ENCODE measurements at regions not wholly inside any gene's neighbourhood (a gene's known extent, or its start where the extent isn't known, plus 50 kb on each side); places are given as distances from the start of the nearest gene placed in this dataset.
"Not testable (repeated sequence)": the region's sequence is repeated elsewhere in the genome, so short reads cannot be mapped to it uniquely, and the experiment has no call there.

DNA sequence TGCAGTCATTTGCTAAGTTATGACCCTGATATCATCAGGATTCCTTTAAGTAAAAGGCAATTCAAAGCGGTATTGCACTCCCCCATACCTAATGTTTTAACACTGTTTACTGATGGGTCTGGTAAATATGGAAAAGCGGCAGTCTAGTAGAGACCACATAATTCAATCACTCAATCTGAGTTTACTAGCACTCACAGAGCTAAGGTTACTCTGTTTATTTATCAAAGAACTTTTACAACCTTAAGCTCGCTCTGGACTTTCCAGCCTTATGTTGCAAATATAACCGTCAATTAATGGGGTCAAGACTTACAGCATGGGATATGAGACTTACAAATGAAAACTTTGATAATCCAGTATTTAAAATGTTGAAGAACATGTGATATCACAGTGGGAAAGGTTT lies 124.5 kb upstream of the ZCCHC13 start:
- DNase-seq, result no peak

DNA sequence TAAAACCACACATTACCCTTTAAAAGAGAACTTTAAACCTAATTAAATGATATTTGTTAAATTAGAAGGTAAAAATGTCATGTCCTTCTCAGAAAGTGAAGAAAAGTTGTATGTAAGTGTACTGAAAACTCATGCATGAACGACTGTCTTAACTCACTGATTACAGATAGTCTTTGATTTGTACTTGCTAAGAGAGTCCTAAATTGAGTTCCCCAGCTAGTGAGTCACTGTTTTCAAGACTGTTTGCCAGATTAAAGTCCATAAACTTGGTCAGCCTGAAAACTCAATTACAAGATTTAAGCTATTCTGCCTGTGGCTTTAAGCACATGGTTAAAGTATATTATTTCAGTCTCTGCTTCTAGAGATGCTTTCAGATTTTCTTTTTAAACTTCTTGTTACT lies 124.9 kb upstream of the ZCCHC13 start:
- no peak for DNase-seq

- DNase-seq, result no peak
Measured at GRCh38 chrX:74178536-74178935, 125.4 kb upstream of the ZCCHC13 start.

GRCh38 chrX:74171465-74171864 lies 132.5 kb upstream of the ZCCHC13 start:
- DNase-seq, result no peak

- DNase-seq, result no peak
Measured at GRCh38 chrX:74162199-74162598, 141.8 kb upstream of the ZCCHC13 start.

DNA sequence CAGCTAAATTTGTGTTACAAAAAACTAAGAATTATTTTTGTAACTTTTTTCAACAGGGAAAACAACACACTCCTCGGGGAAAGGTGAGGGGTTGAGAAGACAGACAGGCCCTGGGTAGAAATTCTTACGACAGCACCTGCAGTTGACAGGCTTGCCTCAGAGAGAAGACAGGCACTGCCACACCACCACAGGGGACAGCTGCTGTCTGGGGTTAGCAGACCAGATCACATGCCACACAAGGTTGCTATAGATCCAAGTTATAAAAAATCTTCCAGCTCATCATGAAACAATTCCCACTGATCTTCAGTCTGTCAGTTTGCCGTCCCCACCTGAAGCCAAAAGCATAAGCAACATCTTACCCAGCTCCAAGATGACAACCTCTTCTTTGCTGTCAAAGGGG lies 143.2 kb upstream of the ZCCHC13 start:
- no peak for DNase-seq

- no peak for DNase-seq
Measured at GRCh38 chrX:74160358-74160757, 143.6 kb upstream of the ZCCHC13 start.

- no peak for DNase-seq
Measured at GRCh38 chrX:74147439-74147838, 156.5 kb upstream of the ZCCHC13 start.

DNA sequence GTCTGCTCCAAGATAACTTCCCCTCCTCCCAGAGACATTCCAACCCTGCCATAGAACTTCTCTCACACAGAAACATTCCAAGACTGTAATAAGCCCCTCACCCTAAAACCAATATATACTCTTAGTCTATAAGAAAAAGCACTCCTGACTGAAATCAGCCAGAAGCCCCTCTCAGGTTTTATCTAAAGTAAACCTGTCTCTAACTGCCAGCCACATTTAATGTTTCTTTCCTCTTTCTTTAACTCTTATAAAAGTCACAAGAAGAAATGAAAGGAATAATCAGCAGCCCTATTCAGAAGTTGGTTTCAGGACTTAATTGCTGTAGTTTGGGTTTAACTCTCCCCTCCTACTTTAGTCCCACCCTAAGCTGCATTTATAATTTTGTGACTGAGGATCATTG lies 165.0 kb upstream of the ZCCHC13 start:
- DNase-seq, result no peak

DNA sequence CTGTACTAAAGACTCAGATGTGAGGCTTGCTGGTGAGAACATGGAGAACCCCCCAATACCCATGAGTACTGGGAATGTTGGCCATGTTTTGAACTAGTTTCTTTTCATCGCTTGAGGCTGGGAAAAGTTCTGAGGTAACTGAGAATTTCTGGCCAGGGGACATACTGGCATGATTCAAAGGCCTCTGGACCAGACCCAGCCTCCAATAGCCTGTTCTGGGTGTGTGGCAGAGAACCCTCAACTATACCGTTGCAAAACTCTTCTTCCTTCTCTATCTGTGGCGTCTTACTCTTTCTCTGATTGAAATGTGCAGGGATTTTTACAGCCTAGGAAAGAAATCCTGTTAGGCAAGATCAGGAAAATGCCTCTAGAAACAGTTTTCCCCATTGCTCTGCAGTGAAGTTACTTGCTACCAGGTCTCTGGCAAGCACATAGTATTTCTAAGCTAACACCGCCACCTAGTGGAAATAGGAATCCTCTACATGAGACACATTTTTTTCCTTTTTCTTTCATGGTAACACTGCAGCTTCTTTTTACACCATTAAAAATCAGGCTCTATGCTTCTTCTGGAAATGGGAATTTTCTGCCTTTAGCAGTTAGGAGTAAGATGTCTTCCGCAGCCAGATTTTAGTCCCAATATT lies 170.7 kb upstream of the ZCCHC13 start:
- peak; percentile 82 for DNase-seq

GRCh38 chrX:74132280-74132679 lies 171.7 kb upstream of the ZCCHC13 start:
- no peak for DNase-seq

DNA sequence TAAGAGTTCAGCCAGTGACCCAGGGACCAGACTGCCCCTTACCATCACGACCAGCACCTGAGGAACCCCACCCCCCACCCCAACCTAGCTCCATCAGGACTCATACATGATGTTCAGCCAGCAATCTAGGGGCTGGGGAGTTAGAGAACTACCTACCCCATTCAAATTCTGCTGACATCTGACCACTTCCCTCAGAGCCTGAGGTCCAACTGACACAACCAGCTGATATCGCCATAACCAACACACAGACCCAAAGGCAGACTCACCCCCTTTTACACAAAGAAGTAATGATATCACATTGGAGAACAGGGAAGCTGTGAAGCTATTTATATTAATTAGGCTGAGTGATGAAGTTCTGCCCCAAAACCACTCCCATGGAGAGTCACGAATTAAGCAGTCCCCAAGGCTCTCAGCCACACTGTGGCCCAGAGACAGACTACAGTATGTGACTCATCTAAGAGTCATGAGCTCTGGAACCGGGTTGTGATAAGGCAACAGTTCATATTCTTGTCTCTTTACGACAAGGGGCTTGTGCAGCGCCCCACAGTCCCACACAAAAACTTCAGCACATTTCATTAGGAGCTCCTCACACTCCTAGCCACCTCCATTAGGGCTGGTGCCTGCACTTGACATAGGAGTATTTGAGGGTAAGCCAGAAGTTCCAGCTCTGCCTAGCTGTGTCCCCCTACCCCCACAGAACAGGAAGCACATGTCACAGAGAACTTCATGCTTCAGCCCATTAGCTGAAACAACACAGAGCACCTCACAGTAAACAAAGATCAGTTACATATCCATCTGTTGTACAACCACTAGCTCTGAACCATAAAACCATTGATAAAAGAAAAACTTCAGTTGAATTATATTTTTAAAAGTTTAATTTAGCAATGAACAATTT lies 184.7 kb upstream of the ZCCHC13 start:
- DNase-seq, result peak; percentile 63

- peak; percentile 59 for DNase-seq
Measured at GRCh38 chrX:74117962-74118902, 185.7 kb upstream of the ZCCHC13 start.

GRCh38 chrX:74111245-74111644 lies 192.7 kb upstream of the ZCCHC13 start:
- DNase-seq, result no peak

DNA sequence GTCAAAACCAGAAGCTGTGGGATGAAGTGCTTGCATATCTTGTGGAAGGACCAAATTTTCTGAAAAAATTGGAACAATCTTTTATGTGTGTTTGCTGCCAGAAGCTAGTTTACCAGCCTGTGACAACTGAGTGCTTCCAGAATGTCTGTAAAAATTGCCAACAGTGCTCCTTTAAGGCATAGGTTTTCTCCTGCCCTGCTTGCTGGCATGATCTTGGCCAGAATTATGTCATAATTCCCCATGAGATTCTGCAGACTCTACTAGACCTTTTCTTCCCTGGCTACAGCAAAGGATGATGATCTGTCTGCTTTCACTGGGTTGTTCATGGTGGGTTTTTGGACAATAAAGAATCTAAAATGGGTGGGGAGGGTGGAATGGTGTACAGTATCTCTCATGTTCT lies 196.3 kb upstream of the ZCCHC13 start:
- DNase-seq, result no peak

DNA sequence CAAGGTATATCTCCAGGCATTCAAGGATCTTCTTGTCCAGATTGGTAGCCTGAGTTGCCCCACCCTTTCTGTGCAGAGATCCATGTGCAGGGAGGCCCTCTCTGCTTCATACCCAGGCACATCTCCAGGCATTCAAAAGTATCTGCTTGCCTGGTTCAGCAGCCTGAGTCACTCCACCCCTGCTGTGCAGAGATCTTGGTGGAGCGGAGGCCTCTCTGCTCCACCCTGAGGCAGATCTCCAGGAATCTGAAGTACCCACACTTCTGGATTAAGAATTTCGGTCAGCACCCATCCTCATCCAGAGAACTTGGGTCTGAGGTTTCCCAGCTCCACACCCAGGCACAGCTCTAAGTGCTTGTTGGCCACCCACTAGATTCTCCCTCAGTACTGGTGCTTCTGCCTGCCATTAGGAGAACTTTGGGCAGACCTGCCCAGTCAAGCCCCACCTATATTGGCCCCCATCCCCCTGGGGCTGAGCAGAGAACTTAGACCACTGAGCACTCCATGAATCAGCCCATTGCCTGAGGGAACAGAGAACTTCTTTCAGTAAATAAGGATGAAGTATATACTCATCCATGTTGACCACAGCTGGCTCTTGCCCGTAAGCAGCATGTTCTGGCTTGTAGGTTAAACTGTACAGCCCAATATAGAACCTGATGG lies 199.5 kb upstream of the ZCCHC13 start:
- no peak for DNase-seq

DNA sequence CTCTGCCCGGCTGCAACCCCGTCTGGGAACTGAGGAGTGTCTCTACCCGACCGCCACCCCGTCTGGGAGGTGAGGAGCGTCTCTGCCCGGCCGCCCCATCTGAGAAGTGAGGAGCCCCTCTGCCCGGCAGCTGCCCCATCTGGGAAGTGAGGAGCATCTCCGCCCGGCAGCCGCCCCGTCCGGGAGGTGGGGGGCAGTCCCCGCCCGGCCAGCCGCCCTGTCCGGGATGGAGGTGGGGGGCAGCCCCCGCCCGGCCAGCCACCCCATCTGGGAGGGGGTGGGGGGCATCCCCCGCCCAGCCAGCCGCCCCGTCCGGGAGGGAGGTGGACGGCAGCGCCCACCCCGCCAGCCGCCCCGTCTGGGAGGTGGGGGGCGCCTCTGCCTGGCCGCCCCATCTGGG lies 205.6 kb upstream of the ZCCHC13 start:
- not testable (repeated sequence) for DNase-seq

DNA sequence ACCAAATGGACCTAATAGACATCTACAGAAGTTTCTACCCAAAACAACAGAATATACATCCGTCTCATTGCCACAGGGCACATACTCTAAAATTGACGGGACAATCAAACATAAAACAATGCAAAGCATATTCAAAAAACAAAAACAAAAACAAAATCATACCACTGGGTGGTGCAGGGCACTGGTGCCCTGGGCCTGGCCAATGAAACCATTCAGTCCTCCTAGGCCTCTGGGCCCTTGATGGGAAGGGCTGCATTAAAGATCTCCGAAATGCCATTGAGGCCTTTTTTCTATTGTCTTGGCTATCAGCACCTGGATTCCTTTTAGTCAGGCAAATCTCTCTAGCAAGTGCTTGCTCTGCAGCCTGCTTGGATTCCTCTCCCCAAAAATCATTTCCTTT lies 213.9 kb upstream of the ZCCHC13 start:
- no peak for DNase-seq

- no peak for DNase-seq
Measured at GRCh38 chrX:74085642-74086236, 218.2 kb upstream of the ZCCHC13 start.

DNA sequence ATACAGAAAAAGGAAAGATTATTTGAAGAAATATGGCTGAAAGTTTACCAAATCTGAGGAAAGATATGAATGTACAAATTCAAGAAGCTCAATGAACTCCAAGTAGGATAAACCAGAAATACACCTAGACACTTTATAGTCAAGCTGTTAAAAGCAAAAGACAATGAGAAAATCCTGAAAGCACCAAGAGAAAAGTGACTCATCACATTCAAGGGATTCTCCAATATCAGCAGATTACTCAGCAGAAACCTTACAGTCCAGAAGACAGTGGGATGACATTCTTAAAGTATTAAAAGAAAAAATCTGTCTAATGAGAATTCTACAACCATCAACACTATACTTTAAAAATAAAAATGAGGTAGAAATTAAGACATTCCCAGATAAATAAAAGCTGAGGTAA lies 223.8 kb upstream of the ZCCHC13 start:
- DNase-seq, result no peak

DNA sequence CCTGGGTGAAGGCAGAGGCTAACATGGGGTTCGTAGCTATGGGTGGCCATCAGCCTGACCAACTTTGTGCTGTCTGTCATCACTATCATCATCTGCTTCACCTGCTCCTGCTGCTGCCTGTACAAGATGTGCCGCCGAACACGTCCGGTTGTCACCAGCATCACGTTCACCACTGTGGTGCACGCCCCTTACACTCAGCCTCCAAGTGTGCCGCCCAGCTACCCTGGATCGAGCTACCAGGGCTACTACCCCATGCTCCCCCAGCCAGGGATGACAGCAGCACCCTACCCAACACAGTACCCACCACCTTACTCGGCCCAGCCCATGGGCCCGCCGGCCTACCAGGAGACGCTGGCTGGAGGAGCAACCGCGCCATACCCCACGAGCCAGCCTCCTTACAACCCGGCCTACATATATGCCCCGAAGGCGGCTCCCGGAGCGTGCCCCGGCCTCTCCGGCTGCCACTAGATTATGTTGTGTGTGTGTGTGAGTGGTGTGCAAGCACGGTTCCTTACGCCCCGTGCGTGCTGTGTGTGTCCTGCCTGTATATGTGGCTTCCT lies 213.4 kb upstream of the XIST start:
- no peak for DNase-seq
